Hepatocyte (in vitro differentiated cells): ENCODE measurements at regions not wholly inside any gene's neighbourhood (a gene's known extent, or its start where the extent isn't known, plus 50 kb on each side); places are given as distances from the start of the nearest gene placed in this dataset.

Source experiments
- EZH2 ChIP-seq: fragments of 200-600 bp; sonication (generic); IDR thresholded peaks from 2 replicates; pipeline ENCODE4 v1.6.1; 2016; ENCODE audit warnings: antibody characterized with exemption, mild to moderate bottlenecking, borderline replicate concordance
- TF ChIP-seq, protein P1 (sequence below): fragments of 200-600 bp; sonication (generic); IDR thresholded peaks from 2 replicates; pipeline ENCODE4 v1.5.1; 2016; ENCODE audit warnings: antibody characterized with exemption, mild to moderate bottlenecking; ENCODE audit not compliant: poor library complexity

DNA sequence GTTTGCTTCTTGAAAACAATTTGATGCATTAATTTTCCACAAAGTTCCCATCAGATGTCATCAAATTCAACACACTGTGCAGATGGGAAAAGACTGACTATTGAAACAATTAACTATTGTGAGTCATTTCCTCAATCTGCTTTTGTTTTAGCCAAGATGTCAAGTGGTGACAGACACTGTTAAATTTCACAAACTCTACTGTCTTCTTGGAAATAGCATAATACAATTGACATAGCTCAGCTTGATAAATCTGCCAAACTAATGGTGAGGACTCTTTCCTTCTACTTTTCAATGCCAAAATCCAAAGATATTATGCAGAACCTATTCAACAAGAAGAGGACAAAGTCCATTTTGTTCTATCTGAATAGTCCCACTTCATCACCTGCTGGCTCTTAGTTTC, 242.3 kb downstream of the CAAP1 start:
- TF ChIP-seq, protein P1, sequence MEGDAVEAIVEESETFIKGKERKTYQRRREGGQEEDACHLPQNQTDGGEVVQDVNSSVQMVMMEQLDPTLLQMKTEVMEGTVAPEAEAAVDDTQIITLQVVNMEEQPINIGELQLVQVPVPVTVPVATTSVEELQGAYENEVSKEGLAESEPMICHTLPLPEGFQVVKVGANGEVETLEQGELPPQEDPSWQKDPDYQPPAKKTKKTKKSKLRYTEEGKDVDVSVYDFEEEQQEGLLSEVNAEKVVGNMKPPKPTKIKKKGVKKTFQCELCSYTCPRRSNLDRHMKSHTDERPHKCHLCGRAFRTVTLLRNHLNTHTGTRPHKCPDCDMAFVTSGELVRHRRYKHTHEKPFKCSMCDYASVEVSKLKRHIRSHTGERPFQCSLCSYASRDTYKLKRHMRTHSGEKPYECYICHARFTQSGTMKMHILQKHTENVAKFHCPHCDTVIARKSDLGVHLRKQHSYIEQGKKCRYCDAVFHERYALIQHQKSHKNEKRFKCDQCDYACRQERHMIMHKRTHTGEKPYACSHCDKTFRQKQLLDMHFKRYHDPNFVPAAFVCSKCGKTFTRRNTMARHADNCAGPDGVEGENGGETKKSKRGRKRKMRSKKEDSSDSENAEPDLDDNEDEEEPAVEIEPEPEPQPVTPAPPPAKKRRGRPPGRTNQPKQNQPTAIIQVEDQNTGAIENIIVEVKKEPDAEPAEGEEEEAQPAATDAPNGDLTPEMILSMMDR: no peak
- TF ChIP-seq EZH2: no peak
